ENCODE measurements at regions not wholly inside any gene's neighbourhood (a gene's known extent, or its start where the extent isn't known, plus 50 kb on each side); places are given as distances from the start of the nearest gene placed in this dataset.

GRCh38 chr16:23009075-23009474, 140.2 kb downstream of the USP31 start:
- no peak overlapping the region for H4K5ac ChIP-seq (ENCODE audit: insufficient read length, low read depth, low read length)

More at GRCh38 chr16:23009075-23009474, 140.2 kb downstream of the USP31 start:
- Histone ChIP-seq H2AK5ac (ENCODE audit: low read depth, low read length) (no peak overlapping the region), H3K23me2 (ENCODE audit: low read depth, low read length) (no peaks in the 10 kb centered on the region), H3K9me3 (ENCODE audit: insufficient read depth in 2 of 2, low read depth in 1 of 2, low read length in 1 of 2) (no peaks in the 10 kb centered on the region), H2BK20ac (ENCODE audit: low read length) (no peak overlapping the region), H3K4me2 (ENCODE audit: insufficient read depth in 1 of 2, low read depth in 2 of 2, low read length in 2 of 2) (no peak overlapping the region), H3K23ac (ENCODE audit: insufficient read length) (no peak overlapping the region), H3K9ac (replicated peaks in 1 of 4; ENCODE audit: extremely low read depth in 1 of 4, low read depth in 3 of 4, low read length in 3 of 4) (no peak overlapping the region), H3K4me3 (ENCODE audit: extremely low read depth in 1 of 4, insufficient read depth in 2 of 4, low read depth in 3 of 4, low read length in 4 of 4) (no peak overlapping the region), H4K91ac (replicated peaks; ENCODE audit: insufficient read length, low read length) (no peak overlapping the region), H3K79me1 (ENCODE audit: low read depth, low read length) (no peaks in the 10 kb centered on the region), H2BK120ac (replicated peaks; ENCODE audit: low read depth, low read length) (no peak overlapping the region), H3K27ac (ENCODE audit: low read depth, low read length) (no peak overlapping the region), H3K27me3 (replicated peaks in 1 of 4; ENCODE audit: control insufficient read depth in 3 of 4, extremely low read depth in 1 of 4, insufficient read depth in 3 of 4, low read length in 3 of 4) (no peaks in the 10 kb centered on the region), H3K79me2 (ENCODE audit: control insufficient read depth in 1 of 2, insufficient read depth in 2 of 2, low read length in 2 of 2) (no peaks in the 10 kb centered on the region), H3K4me1 (replicated peaks in 1 of 4; ENCODE audit: control insufficient read depth in 3 of 4, insufficient read depth in 4 of 4, low read length in 3 of 4) (no peaks in the 10 kb centered on the region), H2AFZ (ENCODE audit: low read length) (no peak overlapping the region), H2BK15ac (ENCODE audit: low read length) (no peak overlapping the region), H2BK5ac (ENCODE audit: low read depth, low read length) (no peak overlapping the region), H3K56ac (replicated peaks; ENCODE audit: insufficient read length, low read depth, low read length) (no peak overlapping the region), H3K18ac (ENCODE audit: extremely low read depth, low read length) (no peak overlapping the region), H4K8ac (ENCODE audit: extremely low read depth, insufficient read depth, low read length) (no peak overlapping the region), H3K14ac (ENCODE audit: insufficient read length) (no peak overlapping the region), H4K20me1 (replicated peaks in 1 of 2; ENCODE audit: control insufficient read depth in 1 of 2, insufficient read depth in 2 of 2, low read length in 2 of 2) (no peaks in the 10 kb centered on the region), H2BK12ac (ENCODE audit: low read depth, low read length) (no peak overlapping the region), H3K36me3 (ENCODE audit: control insufficient read depth in 2 of 4, insufficient read depth in 4 of 4, low read length in 3 of 4) (no peaks in the 10 kb centered on the region), H3K4ac (replicated peaks; ENCODE audit: insufficient read length, low read depth, low read length) (no peak overlapping the region)
- no peak for FAIRE-seq
- CTCF ChIA-PET (ENCODE audit: partially characterized antibody), result interaction anchor here (1.2 to 1.3 kb wide), 2 partner anchors 10 to 32 kb away, joined by 3 to 4 read pairs; no protein-coding TSS in a partner anchor
- POLR2A ChIA-PET (ENCODE audit: partially characterized antibody), result no interaction called here
- no peak for DNase-seq (ENCODE audit: low read depth in 1 of 2, low spot score in 2 of 2)
- WGBS, 2 experiments (ENCODE audit: extremely low coverage in 1 of 2, insufficient coverage in 1 of 2, insufficient read length in 1 of 2, insufficient replicate concordance in 2 of 2, low coverage in 1 of 2, low lambda C conversion rate in 2 of 2, missing lambda C conversion rate in 1 of 2), result 94% methylated on average over 3 of the region's 3 CpGs; no CpG with 5 or more reads in 1 of the 2 experiments
- TF ChIP-seq USF2 (IDR thresholded peaks at IDR 0.05; ENCODE audit: low read length), result no peak
- TF ChIP-seq BCL11A (IDR thresholded peaks at IDR 0.05; ENCODE audit: low read depth in 2 of 2, low read length in 2 of 2), result no peak
- TF ChIP-seq MAFK (IDR thresholded peaks at IDR 0.05; ENCODE audit: low read depth, low read length), result no peak
- TF ChIP-seq CHD2 (IDR thresholded peaks at IDR 0.05; ENCODE audit: low read length), result no peak
